K562 (cell line): ENCODE measurements at regions not wholly inside any gene's neighbourhood (a gene's known extent, or its start where the extent isn't known, plus 50 kb on each side); places are given as distances from the start of the nearest gene placed in this dataset.

Experiments used
- ATAC-seq: fragments of 200-7000 bp; cut with Tn5 transposase; 3 replicates; pipeline ENCODE4 v1.9.1; 2020; ENCODE audit warnings: moderate library complexity
- BruUV-seq: library from RNA; stranded (reverse); fragments of 400-500 nt; replicated peaks from 2 replicates; lab custom pipeline; 2021; lab: Mats Ljungman, UMichigan
- CTCF ChIA-PET: fragments of 300-600 bp; formaldehyde crosslinking; extraction: SDS; loops from one replicate; lab custom pipeline; 2021; ENCODE audit warnings: low intra/inter-chr PET ratio; lab: Yijun Ruan, JAX
- POLR2A ChIA-PET: fragments of 300-600, 350-650 bp; sonication (Branson Sonifier 250); formaldehyde crosslinking; extraction: SDS; loops from one replicate; lab custom pipeline; 2021; ENCODE audit warnings: antibody characterized with exemption, inconsistent platforms; lab: Yijun Ruan, JAX
- DNase-seq, 4 experiments: peaks; one replicate each; pipeline versions ENCODE4 v3.0.0 to v3.0.0-alpha.2; 2011 to 2018; ENCODE audit warnings: low spot score in 3 of 4, mixed read lengths in 3 of 4; ENCODE audit errors: extremely low read depth in 1 of 4
- FAIRE-seq: peaks from 2 replicates; lab custom pipeline; 2011; peaks lifted over from hg19 to GRCh38; lab: Jason Lieb, UNC
- H2AFZ ChIP-seq: 2 replicates; pipeline ENCODE4 v1.6.0; 2011; ENCODE audit warnings: low read depth, low read length, control low read depth, inconsistent platforms
- H3K27ac ChIP-seq: fragments of 200-600 bp; 3 replicates; pipeline ENCODE4 v1.8.0; 2011; ENCODE audit warnings: low read depth, mild to moderate bottlenecking, control low read depth, inconsistent platforms, low read length, moderate library complexity, mixed read lengths; ENCODE audit errors: extremely low read depth
- H3K27me3 ChIP-seq, 2 experiments: fragments of 300-600 bp in 1 of 2; 2 replicates in 1 of 2; 3 replicates in 1 of 2; pipeline versions ENCODE4 v1.6.0 to v1.8.0; 2011; ENCODE audit warnings: inconsistent platforms in 2 of 2, low read length in 2 of 2, mild to moderate bottlenecking in 1 of 2, mixed read lengths in 1 of 2, moderate library complexity in 1 of 2; ENCODE audit not compliant: control insufficient read depth in 2 of 2, insufficient read depth in 2 of 2
- H3K36me3 ChIP-seq: fragments of 300-600 bp; 3 replicates; pipeline ENCODE4 v1.8.0; 2011; ENCODE audit warnings: mild to moderate bottlenecking, low read length, inconsistent platforms; ENCODE audit not compliant: control insufficient read depth, insufficient read depth
- H3K4me1 ChIP-seq, 2 experiments: fragments of 200-600 bp in 1 of 2; replicated peaks in 1 of 2; 2 replicates in 1 of 2; 3 replicates in 1 of 2; pipeline versions ENCODE4 v1.5.1 to v1.8.0; 2011; ENCODE audit warnings: inconsistent platforms in 2 of 2, low read length in 2 of 2, mild to moderate bottlenecking in 1 of 2, mixed read lengths in 1 of 2, moderate library complexity in 1 of 2; ENCODE audit not compliant: control insufficient read depth in 2 of 2, insufficient read depth in 2 of 2
- H3K4me2 ChIP-seq: 2 replicates; pipeline ENCODE4 v1.6.1; 2011; ENCODE audit warnings: low read length, control low read depth, inconsistent platforms, mixed read lengths; ENCODE audit not compliant: insufficient read depth
- H3K4me3 ChIP-seq: fragments of 200-600 bp; sonication (generic), shearing (Covaris generic); 2 replicates; pipeline ENCODE4 v1.5.1; 2016; ENCODE audit warnings: control low read depth, inconsistent platforms
- H3K79me2 ChIP-seq: fragments of 200-600 bp; 3 replicates; pipeline ENCODE4 v1.8.0; 2011; ENCODE audit warnings: low read length, inconsistent platforms; ENCODE audit not compliant: control insufficient read depth, insufficient read depth
- H3K9ac ChIP-seq, 2 experiments: 2 replicates each; pipeline versions ENCODE4 v1.6.0 to v1.6.1; 2011; ENCODE audit warnings: low read depth in 2 of 2, low read length in 2 of 2, control low read depth in 1 of 2, inconsistent platforms in 1 of 2, mild to moderate bottlenecking in 1 of 2, mixed read lengths in 1 of 2; ENCODE audit not compliant: insufficient read depth in 1 of 2
- H3K9me1 ChIP-seq: one replicate; pipeline ENCODE4 v1.6.0; 2011; ENCODE audit warnings: inconsistent platforms, mild to moderate bottlenecking, low read length, moderate library complexity; ENCODE audit not compliant: control insufficient read depth, insufficient read depth
- H3K9me3 ChIP-seq: replicated peaks from 2 replicates; pipeline ENCODE4 v1.5.1; 2011; ENCODE audit warnings: low read depth, low read length, inconsistent platforms; ENCODE audit not compliant: control insufficient read depth, insufficient read depth
- H4K20me1 ChIP-seq: replicated peaks from 2 replicates; pipeline ENCODE4 v1.6.1; 2011; ENCODE audit warnings: low read length, inconsistent platforms, mixed read lengths; ENCODE audit not compliant: control insufficient read depth, insufficient read depth
- BMI1 ChIP-seq: fragments of 150-350 bp; IDR thresholded peaks from 2 replicates; pipeline ENCODE4 v1.6.1; 2014; ENCODE audit warnings: low read length
- CCNT2 ChIP-seq: IDR thresholded peaks from 2 replicates; pipeline ENCODE4 v1.6.1; 2011; ENCODE audit warnings: borderline replicate concordance, low read depth, mild to moderate bottlenecking, moderate library complexity, mixed read lengths, low read length; ENCODE audit not compliant: insufficient read length; ENCODE audit errors: extremely low read depth
- COPS2 ChIP-seq: fragments of 450-650 bp; conservative IDR thresholded peaks from 2 replicates; pipeline ENCODE4 v1.6.1; 2016; ENCODE audit warnings: mild to moderate bottlenecking, moderate library complexity
- CREB5 ChIP-seq: fragments of 250-450 bp; sonication (Bioruptor Pico); IDR thresholded peaks from 2 replicates; pipeline ENCODE4 v1.5.0; 2020; ENCODE audit warnings: mild to moderate bottlenecking
- DNMT1 ChIP-seq: fragments of 450-650 bp; IDR thresholded peaks from 2 replicates; pipeline ENCODE4 v1.6.1; 2016; ENCODE audit warnings: antibody characterized with exemption, mild to moderate bottlenecking
- FIP1L1 ChIP-seq: fragments of 200-400 bp; formaldehyde crosslinking; IDR thresholded peaks from 2 replicates; pipeline ENCODE4 v1.6.1; 2018; ENCODE audit warnings: mild to moderate bottlenecking, low read depth, low read length; ENCODE audit not compliant: poor library complexity, severe bottlenecking
- HBP1 ChIP-seq: fragments of 450-650 bp; formaldehyde crosslinking; IDR thresholded peaks from 2 replicates; pipeline ENCODE4 v1.4.0; 2022; ENCODE audit warnings: missing genetic modification characterization
- HINFP ChIP-seq: fragments of 450-650 bp; conservative IDR thresholded peaks from 2 replicates; pipeline ENCODE4 v1.6.1; 2016; ENCODE audit warnings: missing genetic modification characterization, low read depth, mild to moderate bottlenecking, control low read depth, missing compliant biosample characterization
- HMG20B ChIP-seq: fragments of 250-450 bp; sonication (Bioruptor Pico); IDR thresholded peaks from 2 replicates; pipeline ENCODE4 v1.5.0; 2021; ENCODE audit warnings: mild to moderate bottlenecking
- IFI16 ChIP-seq: fragments of 250-450 bp; sonication (Bioruptor Pico); IDR thresholded peaks from 2 replicates; pipeline ENCODE4 v2.1.2; 2022; ENCODE audit warnings: mild to moderate bottlenecking, inconsistent platforms
- KDM1A ChIP-seq, 2 experiments: fragments of 450-650 bp; IDR thresholded peaks; 2 replicates each; pipeline ENCODE4 v1.6.1; 2016; ENCODE audit warnings: mild to moderate bottlenecking in 2 of 2
- MNT ChIP-seq, 2 experiments: fragments of 450-650 bp; conservative IDR thresholded peaks; 2 replicates each; pipeline ENCODE4 v1.6.1; 2017; ENCODE audit warnings: mild to moderate bottlenecking in 2 of 2, moderate library complexity in 2 of 2
- PYGO2 ChIP-seq: fragments of 450-650 bp; IDR thresholded peaks from 2 replicates; pipeline ENCODE4 v1.6.1; 2016; ENCODE audit warnings: mild to moderate bottlenecking, missing genetic modification characterization, moderate library complexity, missing compliant biosample characterization
- RAD51 ChIP-seq: fragments of 450-650 bp; IDR thresholded peaks from 2 replicates; pipeline ENCODE4 v1.7.1; 2016; ENCODE audit warnings: low read depth, mild to moderate bottlenecking, borderline replicate concordance
- TFAM ChIP-seq: fragments of 250-450 bp; sonication (Bioruptor Pico); conservative IDR thresholded peaks from 2 replicates; pipeline ENCODE4 v1.5.0; 2021; ENCODE audit warnings: mild to moderate bottlenecking, moderate library complexity
- ZC3H11A ChIP-seq: IDR thresholded peaks from 2 replicates; pipeline ENCODE4 v1.6.1; 2012; ENCODE audit warnings: low read depth, low read length, improper control_type of control experiment
- ZNF184 ChIP-seq: sonication (generic); formaldehyde crosslinking; IDR thresholded peaks from 2 replicates; pipeline ENCODE4 v1.5.0; 2020; ENCODE audit warnings: missing genetic modification reagents
- ZNF282 ChIP-seq: sonication (generic); formaldehyde crosslinking; IDR thresholded peaks from 2 replicates; pipeline ENCODE4 v1.8.1; 2023; ENCODE audit warnings: missing genetic modification reagents
- ZNF384 ChIP-seq: IDR thresholded peaks from 2 replicates; pipeline ENCODE4 v1.6.1; 2012; ENCODE audit warnings: low read depth, low read length, improper control_type of control experiment
- ZNF408 ChIP-seq: fragments of 250-450 bp; sonication (Bioruptor Pico); IDR thresholded peaks from 2 replicates; pipeline ENCODE4 v1.4.0; 2020; ENCODE audit warnings: low read depth, mild to moderate bottlenecking, moderate library complexity
- WGBS: fragments of 100-300 bp; shearing (Covaris generic); methylation state at CpG from one replicate; pipeline ENCODE4 v1.1.6; 2016; ENCODE audit warnings: low coverage, mixed read lengths; ENCODE audit not compliant: insufficient coverage; ENCODE audit errors: missing lambda C conversion rate; 5-methylcytosine and 5-hydroxymethylcytosine counted together
- in situ Hi-C: fragments of 300-500 bp; cut with MboI; formaldehyde crosslinking; loops from 4 replicates; pipeline ENCODE4 v1.15.0; 2018; ENCODE audit warnings: inconsistent platforms, mixed read lengths
- intact Hi-C: fragments of 100-400 bp; cut with micrococcal nuclease; formaldehyde crosslinking; loops from 2 replicates; pipeline ENCODE4 v1.14.2; 2022

- ChIA-PET CTCF (no interaction called here), POLR2A (no interaction called here)
- Histone ChIP-seq H3K27me3 (no peaks in the 10 kb centered on the region), H4K20me1 (no peaks in the 10 kb centered on the region), H3K9me3 (no peaks in the 10 kb centered on the region; the same call in 1 of the 2 replicates), H2AFZ (no peak overlapping the region), H3K9me1 (no peaks in the 10 kb centered on the region), H3K9ac (no peak overlapping the region), H3K36me3 (no peaks in the 10 kb centered on the region), H3K79me2 (no peaks in the 10 kb centered on the region), H3K4me1 (no peaks in the 10 kb centered on the region), H3K4me2 (no peak overlapping the region), H3K27ac (no peak overlapping the region), H3K4me3 (no peak overlapping the region)
- FAIRE-seq = no peak
- no peak for ATAC-seq
- TF ChIP-seq CCNT2 (no peak), KDM1A (IDR thresholded peaks at IDR 0.05) (no peak), TFAM (CRISPR knock-in tag) (no peak), ZNF384 (no peak), COPS2 (no peak), ZNF184 (no peak), HBP1 (CRISPR knock-in tag) (no peak), PYGO2 (no peak), BMI1 (no peak), IFI16 (CRISPR knock-in tag) (no peak), ZC3H11A (no peak), FIP1L1 (no peak), ZNF408 (CRISPR knock-in tag) (no peak), MNT (conservative IDR thresholded peaks at IDR 0.05) (no peak), HMG20B (CRISPR knock-in tag) (no peak), RAD51 (no peak), CREB5 (no peak), ZNF282 (CRISPR knock-in tag) (no peak), HINFP (no peak), DNMT1 (no peak)
- WGBS = 0% methylated on average over 1 of the region's 1 CpG
- DNase-seq = no peak
- in situ Hi-C loops = no loop called here
- BruUV-seq = no TSS peak
- intact Hi-C loops = no loop called here
Observed at GRCh38 chr15:46416544-46416943, 781.7 kb downstream of the SQOR start.
